Right atrium auricular region (tissue), 2 donors: ENCODE measurements at regions not wholly inside any gene's neighbourhood (a gene's known extent, or its start where the extent isn't known, plus 50 kb on each side); places are given as distances from the start of the nearest gene placed in this dataset.

ENCODE experiments used
- DNase-seq: peaks from one replicate; pipeline ENCODE4 v3.0.0-alpha.2; 2019; ENCODE audit warnings: low spot score
- H3K27ac ChIP-seq, 2 donors: fragments of 200-600 bp; sonication (generic); 1 replicate in 1 of 2; 2 replicates in 1 of 2; pipeline ENCODE4 v1.5.1; 2016 to 2019
- H3K27me3 ChIP-seq, 2 donors: fragments of 200-600 bp; sonication (generic); one replicate each; pipeline versions ENCODE4 v1.5.1 to v1.6.0; 2017 to 2019
- H3K36me3 ChIP-seq: fragments of 200-600 bp; sonication (generic); one replicate; pipeline ENCODE4 v1.5.1; 2016
- H3K4me1 ChIP-seq, 2 donors: fragments of 200-600 bp; sonication (generic); one replicate each; pipeline versions ENCODE4 v1.5.1 to v1.6.0; 2017 to 2019
- H3K4me3 ChIP-seq, 2 donors: fragments of 200-600 bp; sonication (generic); 1 replicate in 1 of 2; 2 replicates in 1 of 2; pipeline ENCODE4 v1.5.1; 2017 to 2019; ENCODE audit warnings: mild to moderate bottlenecking in 1 of 2, moderate library complexity in 1 of 2
- H3K9me3 ChIP-seq, 2 donors: fragments of 200-600 bp; sonication (generic); one replicate each; pipeline ENCODE4 v1.5.1; 2019
- TF ChIP-seq, protein P1 (sequence below), 2 donors: fragments of 200-600 bp; sonication (generic); IDR thresholded peaks; one replicate each; pipeline ENCODE4 v1.5.1; 2019; ENCODE audit warnings: antibody characterized with exemption in 2 of 2

DNA sequence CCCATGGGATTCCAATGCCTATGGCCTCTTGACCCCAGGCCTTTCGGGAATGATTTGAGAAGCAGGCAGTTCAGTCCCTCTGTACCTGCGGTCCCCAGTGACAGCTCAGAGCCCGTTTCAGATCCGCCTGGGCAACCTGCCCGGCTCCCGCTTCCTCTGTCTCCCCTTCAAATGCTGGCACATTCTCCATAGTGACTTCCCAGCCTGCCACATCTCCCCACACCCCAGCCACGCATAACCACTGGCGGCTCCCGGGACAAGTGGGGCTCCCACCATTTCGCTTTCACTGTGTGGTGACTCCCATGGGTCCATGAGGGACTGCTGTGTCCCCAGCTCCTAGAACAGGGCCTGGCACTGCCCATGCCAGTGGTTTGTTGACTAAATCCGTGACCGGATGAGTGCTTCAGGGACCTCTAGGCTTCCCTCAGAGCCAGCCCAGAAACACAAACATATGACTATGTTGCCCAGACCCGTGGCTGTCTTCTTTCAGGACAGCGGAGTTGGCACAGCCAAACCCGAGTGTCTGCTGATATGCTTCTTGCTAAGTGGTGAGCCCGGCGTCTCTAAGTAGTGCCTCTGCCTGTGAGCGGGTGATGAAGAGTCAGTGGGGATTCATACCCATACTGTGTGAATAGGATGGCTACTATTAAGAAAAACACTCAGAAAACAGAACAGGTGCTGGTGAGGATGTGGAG lies 91.2 kb downstream of the GLI2 start:
- no peaks in the 10 kb centered on the region for H3K36me3 ChIP-seq
- no peaks in the 10 kb centered on the region for H3K27me3 ChIP-seq
- H3K4me1 ChIP-seq: peaks cover 0 to 23% of the 10 kb centered on the region in 2 donors
- peak overlapping the region; percentile 63 to 64 for H3K27ac ChIP-seq
- no peak overlapping the region for H3K4me3 ChIP-seq
- TF ChIP-seq, protein P1, sequence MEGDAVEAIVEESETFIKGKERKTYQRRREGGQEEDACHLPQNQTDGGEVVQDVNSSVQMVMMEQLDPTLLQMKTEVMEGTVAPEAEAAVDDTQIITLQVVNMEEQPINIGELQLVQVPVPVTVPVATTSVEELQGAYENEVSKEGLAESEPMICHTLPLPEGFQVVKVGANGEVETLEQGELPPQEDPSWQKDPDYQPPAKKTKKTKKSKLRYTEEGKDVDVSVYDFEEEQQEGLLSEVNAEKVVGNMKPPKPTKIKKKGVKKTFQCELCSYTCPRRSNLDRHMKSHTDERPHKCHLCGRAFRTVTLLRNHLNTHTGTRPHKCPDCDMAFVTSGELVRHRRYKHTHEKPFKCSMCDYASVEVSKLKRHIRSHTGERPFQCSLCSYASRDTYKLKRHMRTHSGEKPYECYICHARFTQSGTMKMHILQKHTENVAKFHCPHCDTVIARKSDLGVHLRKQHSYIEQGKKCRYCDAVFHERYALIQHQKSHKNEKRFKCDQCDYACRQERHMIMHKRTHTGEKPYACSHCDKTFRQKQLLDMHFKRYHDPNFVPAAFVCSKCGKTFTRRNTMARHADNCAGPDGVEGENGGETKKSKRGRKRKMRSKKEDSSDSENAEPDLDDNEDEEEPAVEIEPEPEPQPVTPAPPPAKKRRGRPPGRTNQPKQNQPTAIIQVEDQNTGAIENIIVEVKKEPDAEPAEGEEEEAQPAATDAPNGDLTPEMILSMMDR (IDR thresholded peaks at IDR 0.05): no peak
- no peaks in the 10 kb centered on the region for H3K9me3 ChIP-seq
- no peak for DNase-seq

DNA sequence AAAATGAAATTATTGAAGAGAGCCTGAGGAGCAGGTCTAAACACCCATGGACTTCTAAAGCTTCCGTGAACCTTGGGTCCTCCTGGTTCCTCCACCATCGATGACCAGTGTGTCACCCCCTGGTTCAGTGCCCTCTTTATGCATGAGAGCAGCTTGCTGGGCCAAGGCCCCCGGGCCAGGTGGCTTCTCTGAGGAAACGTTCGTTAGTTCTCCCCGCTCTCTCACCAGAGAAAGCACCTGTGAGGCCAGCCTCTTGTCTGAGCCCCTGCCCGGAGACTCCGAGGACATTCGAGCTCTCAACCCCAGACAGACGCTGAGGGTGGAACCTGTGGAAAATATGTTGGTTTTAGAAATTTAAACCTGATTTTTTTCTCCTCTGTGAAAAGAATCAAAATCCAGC lies 92.4 kb downstream of the GLI2 start:
- Histone ChIP-seq H3K4me3 (no peak overlapping the region), H3K4me1 (peaks cover 0 to 23% of the 10 kb centered on the region in 2 donors), H3K27me3 (no peaks in the 10 kb centered on the region), H3K27ac (no peak overlapping the region), H3K9me3 (no peaks in the 10 kb centered on the region), H3K36me3 (no peaks in the 10 kb centered on the region)
- DNase-seq: no peak
- TF ChIP-seq, protein P1 (IDR thresholded peaks at IDR 0.05): no peak

- Histone ChIP-seq H3K36me3 (no peaks in the 10 kb centered on the region), H3K27ac (no peak overlapping the region), H3K27me3 (no peaks in the 10 kb centered on the region), H3K4me1 (peaks cover 0 to 23% of the 10 kb centered on the region in 2 donors), H3K4me3 (no peak overlapping the region), H3K9me3 (no peaks in the 10 kb centered on the region)
- TF ChIP-seq, protein P1 (IDR thresholded peaks at IDR 0.05): no peak
- DNase-seq: no peak
Measured at GRCh38 chr2:120828829-120829632, 93.4 kb downstream of the GLI2 start.

GRCh38 chr2:120829633-120830025 lies 94.0 kb downstream of the GLI2 start:
- TF ChIP-seq, protein P1 (IDR thresholded peaks at IDR 0.05): no peak
- H3K9me3 ChIP-seq: no peaks in the 10 kb centered on the region

GRCh38 chr2:120830096-120830830 lies 94.6 kb downstream of the GLI2 start:
- Histone ChIP-seq H3K27ac (no peak overlapping the region), H3K9me3 (no peaks in the 10 kb centered on the region), H3K27me3 (no peaks in the 10 kb centered on the region), H3K4me3 (no peak overlapping the region), H3K36me3 (no peaks in the 10 kb centered on the region), H3K4me1 (peaks cover 0 to 21% of the 10 kb centered on the region in 2 donors)
- DNase-seq: no peak
- TF ChIP-seq, protein P1 (IDR thresholded peaks at IDR 0.05): no peak

More at GRCh38 chr2:120829633-120830025, 94.0 kb downstream of the GLI2 start:
- no peak for DNase-seq
- Histone ChIP-seq H3K4me1 (peaks cover 0 to 23% of the 10 kb centered on the region in 2 donors), H3K36me3 (no peaks in the 10 kb centered on the region), H3K27ac (no peak overlapping the region), H3K27me3 (no peaks in the 10 kb centered on the region), H3K4me3 (no peak overlapping the region)
